Mesenchymal stem cell (in vitro differentiated cells and primary cell): ENCODE measurements at regions not wholly inside any gene's neighbourhood (a gene's known extent, or its start where the extent isn't known, plus 50 kb on each side); places are given as distances from the start of the nearest gene placed in this dataset.

Experiments used
- DNase-seq: peaks from one replicate; pipeline ENCODE4 v3.0.0-alpha.2; 2013
- H2AFZ ChIP-seq: one replicate; pipeline ENCODE4 v1.6.1; 2013; ENCODE audit warnings: low read depth, mild to moderate bottlenecking, control low read depth, inconsistent platforms, low read length, moderate library complexity
- H2AK5ac ChIP-seq: 2 replicates; pipeline ENCODE4 v1.6.1; 2013; ENCODE audit warnings: low read length, moderate library complexity, mild to moderate bottlenecking, inconsistent platforms; ENCODE audit not compliant: severe bottlenecking
- H2BK120ac ChIP-seq: one replicate; pipeline ENCODE4 v1.6.1; 2013; ENCODE audit warnings: low read depth, mild to moderate bottlenecking, inconsistent platforms, low read length, moderate library complexity
- H2BK12ac ChIP-seq, 2 experiments: one replicate each; pipeline ENCODE4 v1.6.1; 2013; ENCODE audit warnings: inconsistent platforms in 2 of 2, low read length in 2 of 2, mild to moderate bottlenecking in 2 of 2, moderate library complexity in 2 of 2, control low read depth in 1 of 2
- H2BK15ac ChIP-seq: one replicate; pipeline ENCODE4 v1.6.1; 2013; ENCODE audit warnings: mild to moderate bottlenecking, low read depth, inconsistent platforms; ENCODE audit not compliant: poor library complexity, severe bottlenecking
- H2BK5ac ChIP-seq: 2 replicates; pipeline ENCODE4 v1.6.1; 2013; ENCODE audit warnings: low read depth, mild to moderate bottlenecking, low read length, control low read depth, inconsistent platforms; ENCODE audit not compliant: poor library complexity, severe bottlenecking
- H3K14ac ChIP-seq, 2 experiments: one replicate each; pipeline ENCODE4 v1.6.1; 2013; ENCODE audit warnings: inconsistent platforms in 2 of 2, low read length in 2 of 2, control low read depth in 1 of 2, mild to moderate bottlenecking in 1 of 2, moderate library complexity in 1 of 2
- H3K18ac ChIP-seq, 2 experiments: one replicate each; pipeline ENCODE4 v1.6.1; 2013; ENCODE audit warnings: inconsistent platforms in 2 of 2, low read length in 2 of 2, control low read depth in 1 of 2, low read depth in 1 of 2, mild to moderate bottlenecking in 1 of 2
- H3K23ac ChIP-seq, 2 experiments: one replicate each; pipeline ENCODE4 v1.6.1; 2013; ENCODE audit warnings: inconsistent platforms in 2 of 2, low read length in 2 of 2, mild to moderate bottlenecking in 2 of 2, moderate library complexity in 2 of 2, control low read depth in 1 of 2
- H3K27ac ChIP-seq: 2 replicates; pipeline ENCODE4 v1.5.1; 2013; ENCODE audit warnings: mild to moderate bottlenecking, moderate library complexity, low read length, control low read depth, inconsistent platforms; ENCODE audit not compliant: poor library complexity, severe bottlenecking
- H3K27me3 ChIP-seq, 2 experiments: 2 replicates each; pipeline versions ENCODE4 v1.6.1 to v1.7.0; 2013; ENCODE audit warnings: low read length in 2 of 2, mild to moderate bottlenecking in 2 of 2, moderate library complexity in 2 of 2, control low read depth in 1 of 2, inconsistent platforms in 1 of 2; ENCODE audit not compliant: control insufficient read depth in 1 of 2, insufficient read depth in 1 of 2
- H3K36me3 ChIP-seq, 2 experiments: 2 replicates each; pipeline versions ENCODE4 v1.6.1 to v1.7.0; 2013; ENCODE audit warnings: low read length in 2 of 2, control low read depth in 1 of 2, inconsistent platforms in 1 of 2, low read depth in 1 of 2, mild to moderate bottlenecking in 1 of 2; ENCODE audit not compliant: insufficient read depth in 2 of 2, control insufficient read depth in 1 of 2
- H3K4ac ChIP-seq, 2 experiments: one replicate each; pipeline ENCODE4 v1.6.1; 2013; ENCODE audit warnings: inconsistent platforms in 2 of 2, low read length in 2 of 2, mild to moderate bottlenecking in 2 of 2, moderate library complexity in 2 of 2, control low read depth in 1 of 2, low read depth in 1 of 2
- H3K4me1 ChIP-seq: 2 replicates; pipeline ENCODE4 v1.6.1; 2013; ENCODE audit warnings: low read depth, low read length, control low read depth; ENCODE audit not compliant: control insufficient read depth, insufficient read depth
- H3K4me2 ChIP-seq: 2 replicates; pipeline ENCODE4 v1.6.1; 2013; ENCODE audit warnings: low read length, mild to moderate bottlenecking, inconsistent platforms; ENCODE audit not compliant: poor library complexity, severe bottlenecking
- H3K4me3 ChIP-seq, 2 experiments: 2 replicates each; pipeline versions ENCODE4 v1.5.1 to v1.7.0; 2013; ENCODE audit warnings: low read length in 2 of 2, mild to moderate bottlenecking in 2 of 2, control low read depth in 1 of 2, low read depth in 1 of 2; ENCODE audit not compliant: insufficient read depth in 1 of 2
- H3K79me1 ChIP-seq: replicated peaks from 2 replicates; pipeline ENCODE4 v1.6.1; 2013; ENCODE audit warnings: mild to moderate bottlenecking, control low read depth, low read length, inconsistent platforms; ENCODE audit not compliant: poor library complexity, severe bottlenecking
- H3K9ac ChIP-seq: 2 replicates; pipeline ENCODE4 v1.7.0; 2013; ENCODE audit warnings: mild to moderate bottlenecking, low read length, moderate library complexity
- H3K9me3 ChIP-seq: 2 replicates; pipeline ENCODE4 v1.7.0; 2013; ENCODE audit warnings: mild to moderate bottlenecking, low read length; ENCODE audit not compliant: control insufficient read depth
- H4K8ac ChIP-seq: one replicate; pipeline ENCODE4 v1.6.1; 2013; ENCODE audit warnings: inconsistent platforms, mild to moderate bottlenecking, low read length, moderate library complexity
- H4K91ac ChIP-seq: one replicate; pipeline ENCODE4 v1.6.1; 2013; ENCODE audit warnings: mild to moderate bottlenecking, low read length, inconsistent platforms
- WGBS: methylation state at CpG from one replicate; pipeline ENCODE4 v1.1.7; 2013; ENCODE audit warnings: mixed read lengths; 5-methylcytosine and 5-hydroxymethylcytosine counted together

DNA sequence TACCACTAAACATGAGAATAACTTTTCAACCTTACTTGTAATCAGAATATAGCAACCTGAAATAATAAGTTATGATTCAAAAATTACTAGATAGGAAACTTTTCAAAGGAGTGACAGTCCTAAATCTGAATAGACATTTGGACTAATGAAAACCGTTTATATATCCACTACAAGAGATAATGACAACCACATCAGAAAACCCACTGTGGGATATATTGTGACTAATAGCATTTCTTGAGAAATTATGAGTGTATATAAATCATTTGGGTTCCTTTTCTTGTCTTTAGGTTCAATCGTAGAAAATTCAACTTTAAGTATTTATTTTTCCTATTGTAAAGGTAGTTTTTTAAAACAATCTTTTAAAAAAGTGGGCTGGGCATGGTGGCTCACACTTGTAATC is 170.2 kb upstream of the PRSS58 start:
- Histone ChIP-seq H3K4me3 (no peak overlapping the region), H3K79me1 (no peaks in the 10 kb centered on the region), H3K4me1 (no peaks in the 10 kb centered on the region), H2AK5ac (no peak overlapping the region), H2BK5ac (no peak overlapping the region), H2BK120ac (no peak overlapping the region), H2BK12ac (no peak overlapping the region), H3K9ac (no peak overlapping the region), H2AFZ (no peak overlapping the region), H3K9me3 (no peaks in the 10 kb centered on the region), H3K4me2 (no peak overlapping the region), H4K8ac (no peak overlapping the region), H3K23ac (no peak overlapping the region), H3K4ac (no peak overlapping the region), H2BK15ac (no peak overlapping the region), H3K27me3 (no peaks in the 10 kb centered on the region), H3K36me3 (no peaks in the 10 kb centered on the region), H3K18ac (no peak overlapping the region), H3K14ac (no peak overlapping the region), H4K91ac (no peak overlapping the region), H3K27ac (no peak overlapping the region)
- DNase-seq = no peak
- 100% methylated on average over 1 of the region's 2 CpGs for WGBS

DNA sequence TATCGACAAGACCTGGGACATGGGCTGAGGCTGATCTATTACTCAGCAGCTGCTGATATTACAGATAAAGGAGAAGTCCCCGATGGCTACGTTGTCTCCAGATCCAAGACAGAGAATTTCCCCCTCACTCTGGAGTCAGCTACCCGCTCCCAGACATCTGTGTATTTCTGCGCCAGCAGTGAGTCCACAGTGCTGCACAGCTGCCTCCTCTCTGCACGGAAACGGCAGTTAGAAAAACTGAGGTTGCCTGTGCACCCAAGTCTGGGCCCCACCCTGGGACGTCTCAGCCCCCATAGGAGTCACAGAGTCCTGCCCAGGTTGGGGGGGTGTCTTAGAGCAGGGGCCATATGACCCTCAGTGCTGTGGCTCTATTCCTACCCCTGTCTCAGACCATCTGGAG is 167.4 kb upstream of the PRSS58 start:
- Histone ChIP-seq H2BK120ac (no peak overlapping the region), H3K79me1 (no peaks in the 10 kb centered on the region), H3K4me3 (no peak overlapping the region), H3K4me2 (no peak overlapping the region), H3K27ac (no peak overlapping the region), H3K4me1 (peaks cover 7% of the 10 kb centered on the region), H2BK12ac (no peak overlapping the region), H4K8ac (no peak overlapping the region), H3K14ac (no peak overlapping the region), H3K23ac (no peak overlapping the region), H3K4ac (no peak overlapping the region), H2AFZ (no peak overlapping the region), H3K36me3 (no peaks in the 10 kb centered on the region), H2AK5ac (no peak overlapping the region), H3K27me3 (no peaks in the 10 kb centered on the region), H3K9ac (no peak overlapping the region), H4K91ac (no peak overlapping the region), H2BK15ac (no peak overlapping the region), H2BK5ac (no peak overlapping the region), H3K18ac (no peak overlapping the region), H3K9me3 (no peaks in the 10 kb centered on the region)
- no peak for DNase-seq
- WGBS = 73% methylated on average over 8 of the region's 8 CpGs

DNA sequence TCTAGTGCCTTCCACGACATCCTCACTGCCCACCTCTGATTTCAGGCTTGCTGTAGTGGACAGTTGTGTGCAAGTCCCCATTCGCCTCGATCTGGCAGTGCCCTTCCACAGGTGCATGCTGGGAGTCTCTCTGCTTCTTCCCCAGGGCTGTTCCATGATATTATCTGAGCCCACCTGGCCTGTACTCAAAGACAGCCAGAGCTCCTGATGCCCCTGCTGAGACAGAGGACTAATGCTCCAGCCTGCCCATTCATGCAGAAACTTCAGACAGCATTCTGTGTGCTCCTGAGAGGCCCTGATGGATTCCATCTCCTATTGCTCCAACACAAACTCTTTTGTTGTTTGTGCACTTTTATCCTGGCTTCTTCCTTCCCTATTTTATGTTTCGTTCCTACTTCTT is 164.8 kb upstream of the PRSS58 start:
- 84% methylated on average over 4 of the region's 4 CpGs for WGBS
- no peak overlapping the region for H2BK15ac ChIP-seq
- no peak overlapping the region for H3K4ac ChIP-seq
- no peak overlapping the region for H3K27ac ChIP-seq
- H3K4me3 ChIP-seq = no peak overlapping the region
- H3K18ac ChIP-seq = no peak overlapping the region
- H2BK5ac ChIP-seq = no peak overlapping the region
- no peak overlapping the region for H3K14ac ChIP-seq
- no peaks in the 10 kb centered on the region for H3K9me3 ChIP-seq
- peaks cover 7% of the 10 kb centered on the region for H3K4me1 ChIP-seq
- no peaks in the 10 kb centered on the region for H3K79me1 ChIP-seq
- H4K8ac ChIP-seq = no peak overlapping the region
- H3K36me3 ChIP-seq = no peaks in the 10 kb centered on the region
- no peak overlapping the region for H2BK120ac ChIP-seq
- DNase-seq = no peak
- no peak overlapping the region for H2AK5ac ChIP-seq
- H4K91ac ChIP-seq = no peak overlapping the region
- no peak overlapping the region for H3K23ac ChIP-seq
- H2AFZ ChIP-seq = no peak overlapping the region
- H3K9ac ChIP-seq = no peak overlapping the region
- no peak overlapping the region for H3K4me2 ChIP-seq
- H3K27me3 ChIP-seq = no peaks in the 10 kb centered on the region
- no peak overlapping the region for H2BK12ac ChIP-seq

DNA sequence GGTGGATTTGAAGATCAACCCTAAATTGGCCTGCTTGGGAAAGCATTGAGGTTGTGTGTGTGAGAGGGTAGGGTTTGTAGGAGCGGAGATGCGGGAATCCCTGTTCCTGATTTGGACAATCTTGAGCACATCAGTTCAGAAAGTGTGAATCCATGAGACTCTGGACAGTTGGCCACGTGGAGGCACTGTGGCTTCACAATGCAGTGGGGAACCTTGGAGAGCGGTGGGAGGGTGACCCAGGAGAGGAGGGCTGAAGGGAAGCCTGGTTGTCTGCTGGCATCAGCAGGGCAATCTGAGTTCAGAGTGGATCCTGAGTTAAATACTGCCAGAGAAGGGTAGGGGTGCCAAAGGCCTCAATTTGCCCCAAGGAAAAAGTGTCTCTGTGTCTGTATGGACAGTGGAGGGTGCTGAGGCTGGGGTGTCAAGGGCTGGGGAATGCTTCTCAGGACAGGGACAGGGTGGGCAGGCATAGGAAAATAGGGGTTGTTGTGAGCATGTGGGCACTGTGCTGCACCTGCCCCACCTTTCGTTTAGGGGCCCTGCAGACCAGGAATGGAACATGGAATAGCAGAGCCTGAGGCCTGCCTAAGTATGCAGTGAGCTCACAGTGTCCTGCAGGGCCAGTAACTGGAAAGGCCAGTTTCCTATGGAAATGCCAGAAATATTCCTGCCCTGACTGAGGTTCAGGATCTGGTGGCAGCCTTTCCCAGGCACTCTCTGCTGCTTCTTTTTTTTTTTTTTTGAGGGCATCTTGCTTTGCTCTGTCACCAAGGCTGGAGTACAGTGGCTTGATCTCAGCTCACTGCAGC is 162.9 kb upstream of the PRSS58 start:
- H3K14ac ChIP-seq = peak overlapping the region in 1 of 2 experiments; percentile 18
- H2AK5ac ChIP-seq = no peak overlapping the region
- H3K4me1 ChIP-seq = peaks cover 7% of the 10 kb centered on the region
- H3K4ac ChIP-seq = no peak overlapping the region
- no peak overlapping the region for H2BK5ac ChIP-seq
- no peak overlapping the region for H3K23ac ChIP-seq
- H3K27me3 ChIP-seq = no peaks in the 10 kb centered on the region
- no peaks in the 10 kb centered on the region for H3K79me1 ChIP-seq
- H2BK12ac ChIP-seq = peak overlapping the region in 1 of 2 experiments; percentile 10
- WGBS = 60% methylated on average over 5 of the region's 5 CpGs
- no peak overlapping the region for H4K91ac ChIP-seq
- DNase-seq = peak; percentile 57
- H2BK120ac ChIP-seq = no peak overlapping the region
- H3K18ac ChIP-seq = no peak overlapping the region
- no peaks in the 10 kb centered on the region for H3K9me3 ChIP-seq
- no peak overlapping the region for H3K9ac ChIP-seq
- no peaks in the 10 kb centered on the region for H3K36me3 ChIP-seq
- no peak overlapping the region for H4K8ac ChIP-seq
- no peak overlapping the region for H3K27ac ChIP-seq
- no peak overlapping the region for H3K4me2 ChIP-seq
- no peak overlapping the region for H2BK15ac ChIP-seq
- peak overlapping the region; percentile 24 for H2AFZ ChIP-seq
- no peak overlapping the region for H3K4me3 ChIP-seq
